GM23248 (cell line): ENCODE measurements at regions not wholly inside any gene's neighbourhood (a gene's known extent, or its start where the extent isn't known, plus 50 kb on each side); places are given as distances from the start of the nearest gene placed in this dataset.

Source experiments
- EZH2 ChIP-seq: fragments of 200-600 bp; sonication (generic); IDR thresholded peaks from 2 replicates; pipeline ENCODE4 v1.6.1; 2018; ENCODE audit warnings: antibody characterized with exemption, mild to moderate bottlenecking; ENCODE audit not compliant: insufficient read depth, poor library complexity, severe bottlenecking
- EZH2phosphoT487 ChIP-seq: fragments of 200-600 bp; sonication (generic); IDR thresholded peaks from 2 replicates; pipeline ENCODE4 v1.6.1; 2018; ENCODE audit warnings: antibody characterized with exemption, moderate library complexity, mild to moderate bottlenecking, low read depth; ENCODE audit not compliant: insufficient read depth

GRCh38 chr3:94395851-94396250, 333.0 kb downstream of the NSUN3 start:
- TF ChIP-seq EZH2 (no peak), EZH2phosphoT487 (no peak)
